IMR-90 (cell line): ENCODE measurements at regions not wholly inside any gene's neighbourhood (a gene's known extent, or its start where the extent isn't known, plus 50 kb on each side); places are given as distances from the start of the nearest gene placed in this dataset.

Source experiments
- ATAC-seq: fragments of 200-7000 bp; cut with Tn5 transposase; 2 replicates; pipeline ENCODE4 v1.9.1; 2020; ENCODE audit warnings: low read depth, mild to moderate bottlenecking, moderate library complexity
- BruUV-seq: library from RNA; stranded (reverse); fragments of 400-500 nt; replicated peaks from 2 replicates; lab custom pipeline; 2021; lab: Mats Ljungman, UMichigan
- CTCF ChIA-PET: fragments of 300-600 bp; formaldehyde crosslinking; extraction: SDS; loops from one replicate; lab custom pipeline; 2021; ENCODE audit warnings: antibody characterized with exemption; lab: Yijun Ruan, JAX
- POLR2A ChIA-PET: fragments of 300-600 bp; sonication (Branson Sonifier 250); formaldehyde crosslinking; loops from one replicate; lab custom pipeline; 2022; ENCODE audit warnings: antibody characterized with exemption; ENCODE audit not compliant: unreplicated experiment; lab: Charles Lee
- DNase-seq: peaks from one replicate; pipeline ENCODE4 v3.0.0; 2013
- H2AFZ ChIP-seq: replicated peaks from 2 replicates; pipeline ENCODE3; 2013; ENCODE audit warnings: low read length, mild to moderate bottlenecking; ENCODE audit not compliant: poor library complexity
- H2AK5ac ChIP-seq: 2 replicates; pipeline ENCODE4 v1.6.1; 2013; ENCODE audit warnings: low read depth, low read length, inconsistent platforms
- H2AK9ac ChIP-seq: replicated peaks from 2 replicates; pipeline ENCODE3; 2013; ENCODE audit warnings: mild to moderate bottlenecking, low read depth, low read length, moderate library complexity; ENCODE audit not compliant: poor library complexity
- H2BK120ac ChIP-seq: 2 replicates; pipeline ENCODE4 v1.6.1; 2013; ENCODE audit warnings: low read depth, low read length, inconsistent platforms
- H2BK15ac ChIP-seq: 3 replicates; pipeline ENCODE4 v1.6.1; 2013; ENCODE audit warnings: low read depth, low read length, inconsistent platforms
- H2BK20ac ChIP-seq: 2 replicates; pipeline ENCODE4 v1.6.1; 2013; ENCODE audit warnings: low read depth, mild to moderate bottlenecking, inconsistent platforms, low read length, moderate library complexity
- H2BK5ac ChIP-seq: 2 replicates; pipeline ENCODE4 v1.6.1; 2013; ENCODE audit warnings: mild to moderate bottlenecking, low read depth, low read length, inconsistent platforms; ENCODE audit not compliant: poor library complexity, severe bottlenecking
- H3K14ac ChIP-seq: replicated peaks from 2 replicates; pipeline ENCODE4 v1.6.1; 2013; ENCODE audit warnings: low read depth, low read length, inconsistent platforms
- H3K18ac ChIP-seq: 2 replicates; pipeline ENCODE4 v1.6.1; 2013; ENCODE audit warnings: low read depth, low read length, control low read depth
- H3K23ac ChIP-seq: 2 replicates; pipeline ENCODE4 v1.6.1; 2013; ENCODE audit warnings: low read depth, low read length, inconsistent platforms
- H3K27ac ChIP-seq: 2 replicates; pipeline ENCODE4 v1.5.1; 2013; ENCODE audit warnings: mild to moderate bottlenecking, control low read depth, low read length; ENCODE audit not compliant: insufficient read depth
- H3K27me3 ChIP-seq: 2 replicates; pipeline ENCODE4 v1.6.1; 2013; ENCODE audit warnings: low read length; ENCODE audit not compliant: control insufficient read depth, insufficient read depth
- H3K36me3 ChIP-seq: 2 replicates; pipeline ENCODE4 v1.6.1; 2013; ENCODE audit warnings: low read length, mixed read lengths; ENCODE audit not compliant: control insufficient read depth, insufficient read depth
- H3K4ac ChIP-seq: 2 replicates; pipeline ENCODE4 v1.6.1; 2013; ENCODE audit warnings: low read depth, low read length, inconsistent platforms
- H3K4me1 ChIP-seq: 2 replicates; pipeline ENCODE4 v1.6.1; 2013; ENCODE audit warnings: low read length, mixed read lengths; ENCODE audit not compliant: control insufficient read depth, insufficient read depth
- H3K4me2 ChIP-seq: 2 replicates; pipeline ENCODE4 v1.6.1; 2013; ENCODE audit warnings: low read depth, mild to moderate bottlenecking, control low read depth, low read length, moderate library complexity
- H3K4me3 ChIP-seq: 2 replicates; pipeline ENCODE4 v1.5.1; 2013; ENCODE audit warnings: low read depth, mild to moderate bottlenecking, control low read depth, low read length, moderate library complexity; ENCODE audit not compliant: insufficient read depth
- H3K56ac ChIP-seq: 2 replicates; pipeline ENCODE4 v1.6.1; 2013; ENCODE audit warnings: low read length, inconsistent platforms; ENCODE audit not compliant: insufficient read depth; ENCODE audit errors: extremely low read depth
- H3K79me1 ChIP-seq, 2 experiments: 2 replicates each; pipeline ENCODE4 v1.6.1; 2013; ENCODE audit warnings: low read length in 2 of 2, inconsistent platforms in 1 of 2, low read depth in 1 of 2
- H3K9ac ChIP-seq: 2 replicates; pipeline ENCODE4 v1.6.1; 2013; ENCODE audit warnings: low read depth, low read length, control low read depth
- H3K9me1 ChIP-seq: 2 replicates; pipeline ENCODE4 v1.6.1; 2013; ENCODE audit warnings: low read length, inconsistent platforms; ENCODE audit not compliant: insufficient read depth
- H3K9me3 ChIP-seq: 2 replicates; pipeline ENCODE4 v1.6.1; 2013; ENCODE audit warnings: low read length; ENCODE audit not compliant: control insufficient read depth, insufficient read depth
- H4K20me1 ChIP-seq: 2 replicates; pipeline ENCODE4 v1.6.1; 2013; ENCODE audit warnings: low read length, inconsistent platforms; ENCODE audit not compliant: insufficient read depth
- H4K5ac ChIP-seq: 2 replicates; pipeline ENCODE4 v1.6.1; 2013; ENCODE audit warnings: mild to moderate bottlenecking, low read depth, low read length, control low read depth
- H4K8ac ChIP-seq, 2 experiments: 2 replicates each; pipeline ENCODE4 v1.6.1; 2013; ENCODE audit warnings: low read depth in 2 of 2, low read length in 2 of 2, control low read depth in 1 of 2, inconsistent platforms in 1 of 2
- H4K91ac ChIP-seq: 2 replicates; pipeline ENCODE4 v1.6.1; 2013; ENCODE audit warnings: low read depth, low read length, inconsistent platforms; ENCODE audit not compliant: insufficient read depth
- BHLHE40 ChIP-seq: fragments of 150-350 bp; IDR thresholded peaks from 2 replicates; pipeline ENCODE4 v1.6.1; 2016; ENCODE audit warnings: mild to moderate bottlenecking, low read depth, low read length
- CHD1 ChIP-seq: IDR thresholded peaks from 2 replicates; pipeline ENCODE4 v1.6.1; 2012; ENCODE audit warnings: low read depth, low read length, improper control_type of control experiment
- CTCF ChIP-seq: conservative IDR thresholded peaks from 2 replicates; pipeline ENCODE4 v1.5.1; 2012; ENCODE audit warnings: mild to moderate bottlenecking, low read depth, low read length, improper control_type of control experiment
- ELK1 ChIP-seq: fragments of 150-350 bp; IDR thresholded peaks from 2 replicates; pipeline ENCODE4 v1.6.1; 2016; ENCODE audit warnings: low read depth, mild to moderate bottlenecking, low read length, moderate library complexity, borderline replicate concordance
- FOS ChIP-seq: fragments of 150-350 bp; IDR thresholded peaks from 2 replicates; pipeline ENCODE4 v1.6.1; 2016; ENCODE audit warnings: low read depth, low read length
- MAZ ChIP-seq: IDR thresholded peaks from 2 replicates; pipeline ENCODE4 v1.6.1; 2012; ENCODE audit warnings: low read depth, mild to moderate bottlenecking, low read length, improper control_type of control experiment, moderate library complexity, borderline replicate concordance
- MXI1 ChIP-seq: IDR thresholded peaks from 2 replicates; pipeline ENCODE4 v1.6.1; 2012; ENCODE audit warnings: low read depth, mild to moderate bottlenecking, low read length, moderate library complexity, borderline replicate concordance
- NFE2L2 ChIP-seq: fragments of 150-350 bp; IDR thresholded peaks from 2 replicates; pipeline ENCODE4 v1.6.1; 2016; ENCODE audit warnings: low read depth, mild to moderate bottlenecking, low read length
- POLR2A ChIP-seq: IDR thresholded peaks from 2 replicates; pipeline ENCODE4 v1.6.1; 2012; ENCODE audit warnings: mild to moderate bottlenecking, low read depth, low read length
- RCOR1 ChIP-seq: IDR thresholded peaks from 2 replicates; pipeline ENCODE4 v1.6.1; 2012; ENCODE audit warnings: mild to moderate bottlenecking, low read length, improper control_type of control experiment; ENCODE audit not compliant: insufficient replicate concordance
- SMC3 ChIP-seq: fragments of 150-350 bp; IDR thresholded peaks from 2 replicates; pipeline ENCODE4 v1.6.1; 2016; ENCODE audit warnings: low read depth, mild to moderate bottlenecking, antibody characterized with exemption, low read length, moderate library complexity
- WGBS, 2 experiments: methylation state at CpG; one replicate each; pipeline versions ENCODE4 v1.1.5 to v1.1.7; 2013; ENCODE audit warnings: missing lambda C conversion rate in 2 of 2; ENCODE audit not compliant: insufficient read length in 1 of 2; ENCODE audit errors: extremely low coverage in 2 of 2; 5-methylcytosine and 5-hydroxymethylcytosine counted together
- dilution Hi-C: fragments of 300-500 bp; cut with HindIII; formaldehyde crosslinking; loops from one replicate; pipeline ENCODE4 v1.14.3; 2018; ENCODE audit warnings: low sequenced_read_pairs; ENCODE audit not compliant: unreplicated experiment
- in situ Hi-C: fragments of 300-500 bp; cut with MboI; formaldehyde crosslinking; loops from 3 replicates; pipeline ENCODE4 v1.14.3; 2019; ENCODE audit warnings: low sequenced_read_pairs, inconsistent platforms, mixed read lengths
- intact Hi-C: fragments of 100-400 bp; cut with micrococcal nuclease; formaldehyde crosslinking; loops from 2 replicates; pipeline ENCODE4 v1.10.0; 2022

- H4K5ac ChIP-seq: no peak overlapping the region
Observed at GRCh38 chrX:115462406-115462805, 98.6 kb upstream of the PLS3 start.

More at GRCh38 chrX:115462406-115462805, 98.6 kb upstream of the PLS3 start:
- Histone ChIP-seq H3K23ac (no peak overlapping the region), H3K4me2 (no peak overlapping the region), H3K36me3 (no peaks in the 10 kb centered on the region), H3K9ac (no peak overlapping the region), H4K91ac (no peak overlapping the region), H2AFZ (no peak overlapping the region), H3K9me3 (no peaks in the 10 kb centered on the region), H3K79me1 (no peaks in the 10 kb centered on the region), H4K20me1 (no peaks in the 10 kb centered on the region), H2BK20ac (no peak overlapping the region), H3K4me1 (no peaks in the 10 kb centered on the region), H3K56ac (no peak overlapping the region), H3K4ac (no peak overlapping the region), H2BK120ac (no peak overlapping the region), H3K14ac (no peak overlapping the region), H2BK15ac (no peak overlapping the region), H3K9me1 (no peaks in the 10 kb centered on the region), H2AK9ac (no peak overlapping the region), H2BK5ac (no peak overlapping the region), H3K18ac (no peak overlapping the region), H3K4me3 (no peak overlapping the region), H3K27me3 (peaks cover 6% of the 10 kb centered on the region; the same call in 1 of the 2 replicates), H4K8ac (no peak overlapping the region), H2AK5ac (no peak overlapping the region), H3K27ac (no peak overlapping the region)
- TF ChIP-seq CTCF (no peak), NFE2L2 (no peak), ELK1 (no peak), BHLHE40 (no peak), CHD1 (no peak), RCOR1 (no peak), MAZ (no peak), POLR2A (no peak), SMC3 (no peak), FOS (no peak), MXI1 (no peak)
- ChIA-PET CTCF (interaction anchor here (0.6 kb wide), 1 partner anchor 98 kb away, joined by 3 read pairs; the partner anchor contains the start of gene PLS3), POLR2A (interaction anchor here (0.5 kb wide), 1 partner anchor 19 kb away, joined by 3 read pairs; no protein-coding TSS in a partner anchor)
- intact Hi-C loops (no loop called here), in situ Hi-C loops (no loop called here), dilution Hi-C loops (no loop called here)
- no CpG with 5 or more reads among the region's 1 CpG for WGBS, 2 experiments
- no TSS peak for BruUV-seq
- no peak for ATAC-seq
- DNase-seq: no peak
